ENCODE measurements at regions not wholly inside any gene's neighbourhood (a gene's known extent, or its start where the extent isn't known, plus 50 kb on each side); places are given as distances from the start of the nearest gene placed in this dataset.
A peak's percentile ranks its signal among the peaks of the same experiment; 100 is the strongest.

DNA sequence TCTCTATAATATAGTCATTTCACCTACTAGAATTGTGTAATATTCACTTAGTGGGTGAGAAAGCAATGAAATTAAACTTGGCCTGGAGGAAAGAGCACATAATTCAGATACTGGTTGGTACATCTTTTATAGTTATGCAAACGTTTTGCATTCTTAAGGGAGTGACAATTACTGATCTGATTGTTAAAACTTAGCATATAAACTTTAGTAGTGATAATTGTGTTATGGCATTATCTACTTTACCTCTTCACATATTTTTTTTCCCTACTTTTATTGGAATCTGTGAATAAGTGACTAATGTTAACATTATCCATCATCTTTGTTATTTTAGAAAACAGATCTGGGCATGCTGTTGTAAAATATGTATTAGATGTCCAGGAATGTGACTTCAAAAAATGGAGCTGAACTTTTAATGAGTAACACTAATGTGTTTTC is 217.4 kb upstream of the GIMD1 start:
- Histone ChIP-seq H3K4me1 (peaks cover 0 to 24% (median 0%) of the 10 kb centered on the region in 3 donors), H3K36me3 (no peaks in the 10 kb centered on the region), H3K4me3 (no peak overlapping the region), H3K27me3 (no peaks in the 10 kb centered on the region), H3K27ac (no peak overlapping the region), H3K9me3 (no peaks in the 10 kb centered on the region)
- WGBS, 2 donors (ENCODE audit: low coverage in 1 of 2) = 11 to 29% methylated on average over 1 of the region's 1 CpG
- ATAC-seq = no peak
- no peak for TF ChIP-seq EP300 (IDR thresholded peaks at IDR 0.05)
- TF ChIP-seq CTCF (IDR thresholded peaks at IDR 0.05) = no peak
- no peak for TF ChIP-seq POLR2A (IDR thresholded peaks at IDR 0.05)
- TF ChIP-seq POLR2AphosphoS5 (IDR thresholded peaks at IDR 0.05) = no peak

DNA sequence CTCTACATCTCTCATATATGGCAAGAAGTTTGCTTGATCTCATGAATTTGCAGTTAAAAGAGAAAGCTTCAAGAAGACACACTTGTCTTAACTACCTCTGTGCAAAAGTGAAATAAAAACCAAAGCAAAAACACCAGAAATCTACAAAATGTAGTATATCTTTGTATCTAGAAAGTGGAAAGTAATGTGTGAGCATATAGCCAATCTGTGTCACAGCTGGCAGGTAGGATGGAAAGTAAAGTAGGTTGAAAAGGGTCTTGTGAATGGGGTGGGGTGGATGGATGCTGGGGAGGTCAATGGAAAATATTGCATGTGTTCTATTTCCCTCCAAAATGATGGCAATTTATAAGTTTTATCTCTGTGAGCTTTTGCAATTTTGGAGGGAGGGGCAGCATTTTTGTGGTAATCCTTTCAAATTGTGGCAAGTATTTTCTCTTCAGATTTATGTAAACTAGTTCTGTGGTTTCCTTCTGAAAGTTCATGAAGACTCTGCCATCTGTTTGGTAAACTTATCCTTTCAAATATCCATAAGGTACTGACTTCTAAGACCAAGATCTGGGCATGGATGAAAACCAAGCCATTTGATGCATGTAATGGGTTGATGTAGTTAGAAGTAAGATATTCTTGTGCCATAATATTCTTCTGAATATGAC is 215.9 kb upstream of the GIMD1 start:
- no peak overlapping the region for H3K27ac ChIP-seq
- ATAC-seq = no peak
- TF ChIP-seq POLR2AphosphoS5 (IDR thresholded peaks at IDR 0.05) (no peak), EP300 (IDR thresholded peaks at IDR 0.05) (no peak), CTCF (IDR thresholded peaks at IDR 0.05) (no peak), POLR2A (IDR thresholded peaks at IDR 0.05) (no peak)
- peaks cover 0 to 24% (median 0%) of the 10 kb centered on the region in 3 donors for H3K4me1 ChIP-seq
- no peak overlapping the region for H3K4me3 ChIP-seq
- H3K36me3 ChIP-seq = no peaks in the 10 kb centered on the region
- H3K27me3 ChIP-seq = no peaks in the 10 kb centered on the region
- H3K9me3 ChIP-seq = no peaks in the 10 kb centered on the region

- peaks cover 0 to 24% (median 0%) of the 10 kb centered on the region in 3 donors for H3K4me1 ChIP-seq
- H3K36me3 ChIP-seq = no peaks in the 10 kb centered on the region
- ATAC-seq = peak; percentile 79
- H3K9me3 ChIP-seq = no peaks in the 10 kb centered on the region
- no peak for TF ChIP-seq EP300 (IDR thresholded peaks at IDR 0.05)
- no peak for TF ChIP-seq CTCF (IDR thresholded peaks at IDR 0.05)
- TF ChIP-seq POLR2AphosphoS5 (IDR thresholded peaks at IDR 0.05) = no peak
- TF ChIP-seq POLR2A (IDR thresholded peaks at IDR 0.05) = no peak
- no peak overlapping the region for H3K4me3 ChIP-seq
- WGBS, 2 donors (ENCODE audit: low coverage in 1 of 2) = 50 to 56% methylated on average over 2 of the region's 2 CpGs
- H3K27ac ChIP-seq = no peak overlapping the region
- H3K27me3 ChIP-seq = no peaks in the 10 kb centered on the region
Observed at GRCh38 chr4:106583567-106583966, 215.0 kb upstream of the GIMD1 start.

DNA sequence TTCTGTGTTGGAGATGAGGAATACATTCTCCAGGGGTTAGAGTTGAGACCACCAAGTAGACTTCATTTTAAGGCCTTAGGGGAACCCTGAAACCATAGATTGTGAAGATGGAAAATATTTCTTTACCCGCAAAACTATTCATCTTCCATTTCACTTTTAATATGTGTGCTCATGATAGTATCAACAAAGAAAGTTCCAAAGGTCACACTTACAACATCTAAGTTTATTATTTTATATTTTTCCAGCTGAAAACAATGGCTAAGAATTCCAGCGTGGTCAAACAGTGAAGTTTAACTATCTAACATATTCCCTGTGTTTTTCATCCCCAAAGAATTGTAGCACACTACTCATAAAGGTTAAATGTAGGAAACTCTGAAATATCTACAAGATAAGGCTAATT is 214.5 kb upstream of the GIMD1 start:
- no peak overlapping the region for H3K27ac ChIP-seq
- H3K36me3 ChIP-seq = no peaks in the 10 kb centered on the region
- no peaks in the 10 kb centered on the region for H3K27me3 ChIP-seq
- H3K9me3 ChIP-seq = no peaks in the 10 kb centered on the region
- ATAC-seq = no peak
- 50 to 75% methylated on average over 2 of the region's 2 CpGs for WGBS, 2 donors (ENCODE audit: low coverage in 1 of 2)
- H3K4me3 ChIP-seq = no peak overlapping the region
- H3K4me1 ChIP-seq = peaks cover 0 to 22% (median 0%) of the 10 kb centered on the region in 3 donors
- no peak for TF ChIP-seq POLR2A (IDR thresholded peaks at IDR 0.05)
- TF ChIP-seq EP300 (IDR thresholded peaks at IDR 0.05) = no peak
- no peak for TF ChIP-seq CTCF (IDR thresholded peaks at IDR 0.05)
- TF ChIP-seq POLR2AphosphoS5 (IDR thresholded peaks at IDR 0.05) = no peak

GRCh38 chr4:106582103-106582502 is 213.5 kb upstream of the GIMD1 start:
- no peaks in the 10 kb centered on the region for H3K36me3 ChIP-seq

More at GRCh38 chr4:106582103-106582502, 213.5 kb upstream of the GIMD1 start:
- TF ChIP-seq CTCF (IDR thresholded peaks at IDR 0.05) (no peak), EP300 (IDR thresholded peaks at IDR 0.05) (no peak), POLR2AphosphoS5 (IDR thresholded peaks at IDR 0.05) (no peak), POLR2A (IDR thresholded peaks at IDR 0.05) (no peak)
- H3K4me1 ChIP-seq = peaks cover 0 to 12% (median 0%) of the 10 kb centered on the region in 3 donors
- H3K9me3 ChIP-seq = no peaks in the 10 kb centered on the region
- H3K4me3 ChIP-seq = no peak overlapping the region
- no peak overlapping the region for H3K27ac ChIP-seq
- no peak for ATAC-seq
- no peaks in the 10 kb centered on the region for H3K27me3 ChIP-seq
